ENCODE measurements at regions not wholly inside any gene's neighbourhood (a gene's known extent, or its start where the extent isn't known, plus 50 kb on each side); places are given as distances from the start of the nearest gene placed in this dataset.

GRCh38 chr5:142447887-142448286 is 123.1 kb upstream of the SPRY4 start:
- H3K9me1 ChIP-seq (replicated peaks; ENCODE audit: control insufficient read depth, extremely low read depth, insufficient read depth, low read length): no peaks in the 10 kb centered on the region
- H3K4me3 ChIP-seq (replicated peaks in 1 of 3; ENCODE audit: insufficient read depth in 1 of 3, low read depth in 1 of 3, low read length in 3 of 3): no peak overlapping the region
- dilution Hi-C loops (cut with MboI; ENCODE audit: extremely low pct_ligation_motif_present, low sequenced_read_pairs) (no loop called here), intact Hi-C loops (cut with micrococcal nuclease) (loop anchor here (5.0 kb wide), 1 partner anchor 99 kb away; no protein-coding TSS in a partner anchor)
- no peak overlapping the region for H3K4me2 ChIP-seq (ENCODE audit: insufficient read depth, low read length)
- no TSS peak for BruUV-seq (replicated peaks)
- H2AFZ ChIP-seq (ENCODE audit: low read depth, low read length): no peak overlapping the region
- POLR2A ChIA-PET: no interaction called here
- TF ChIP-seq, protein P1, sequence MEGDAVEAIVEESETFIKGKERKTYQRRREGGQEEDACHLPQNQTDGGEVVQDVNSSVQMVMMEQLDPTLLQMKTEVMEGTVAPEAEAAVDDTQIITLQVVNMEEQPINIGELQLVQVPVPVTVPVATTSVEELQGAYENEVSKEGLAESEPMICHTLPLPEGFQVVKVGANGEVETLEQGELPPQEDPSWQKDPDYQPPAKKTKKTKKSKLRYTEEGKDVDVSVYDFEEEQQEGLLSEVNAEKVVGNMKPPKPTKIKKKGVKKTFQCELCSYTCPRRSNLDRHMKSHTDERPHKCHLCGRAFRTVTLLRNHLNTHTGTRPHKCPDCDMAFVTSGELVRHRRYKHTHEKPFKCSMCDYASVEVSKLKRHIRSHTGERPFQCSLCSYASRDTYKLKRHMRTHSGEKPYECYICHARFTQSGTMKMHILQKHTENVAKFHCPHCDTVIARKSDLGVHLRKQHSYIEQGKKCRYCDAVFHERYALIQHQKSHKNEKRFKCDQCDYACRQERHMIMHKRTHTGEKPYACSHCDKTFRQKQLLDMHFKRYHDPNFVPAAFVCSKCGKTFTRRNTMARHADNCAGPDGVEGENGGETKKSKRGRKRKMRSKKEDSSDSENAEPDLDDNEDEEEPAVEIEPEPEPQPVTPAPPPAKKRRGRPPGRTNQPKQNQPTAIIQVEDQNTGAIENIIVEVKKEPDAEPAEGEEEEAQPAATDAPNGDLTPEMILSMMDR (IDR thresholded peaks at IDR 0.05; ENCODE audit: extremely low read depth in 1 of 2, insufficient read depth in 1 of 2, low read depth in 1 of 2, low read length in 2 of 2): no peak
- CTCF ChIA-PET: no interaction called here
- peaks cover 20% of the 10 kb centered on the region for H3K4me1 ChIP-seq (ENCODE audit: control insufficient read depth, extremely low read depth, insufficient read depth, low read length)
- H3K9me3 ChIP-seq (replicated peaks; ENCODE audit: control insufficient read depth, insufficient read depth, low read length): no peaks in the 10 kb centered on the region
- no peaks in the 10 kb centered on the region for H4K20me1 ChIP-seq (replicated peaks; ENCODE audit: control insufficient read depth, extremely low read depth, insufficient read depth, low read length)
- H3K27me3 ChIP-seq (ENCODE audit: control insufficient read depth in 2 of 2, insufficient read depth in 2 of 2, low read length in 2 of 2): no peaks in the 10 kb centered on the region
- no peak overlapping the region for H3K9ac ChIP-seq (replicated peaks; ENCODE audit: extremely low read depth, insufficient read depth, low read length)
- H3K36me3 ChIP-seq (ENCODE audit: control insufficient read depth in 2 of 2, extremely low read depth in 1 of 2, insufficient read depth in 2 of 2, low read length in 2 of 2): no peaks in the 10 kb centered on the region
- no peaks in the 10 kb centered on the region for H3K79me2 ChIP-seq (ENCODE audit: control insufficient read depth, insufficient read depth, low read length)
- DNase-seq (ENCODE audit: low read depth, low spot score) (no peak), FAIRE-seq (no peak)
- no peak overlapping the region for H3K27ac ChIP-seq (ENCODE audit: insufficient read depth, low read depth, low read length)

- Histone ChIP-seq H4K20me1 (replicated peaks; ENCODE audit: control insufficient read depth, extremely low read depth, insufficient read depth, low read length) (no peaks in the 10 kb centered on the region), H3K4me1 (ENCODE audit: control insufficient read depth, extremely low read depth, insufficient read depth, low read length) (peaks cover 20% of the 10 kb centered on the region), H3K9ac (replicated peaks; ENCODE audit: extremely low read depth, insufficient read depth, low read length) (peak overlapping the region; percentile 38), H3K4me2 (ENCODE audit: insufficient read depth, low read length) (peak overlapping the region; percentile 71), H3K79me2 (ENCODE audit: control insufficient read depth, insufficient read depth, low read length) (no peaks in the 10 kb centered on the region), H3K9me3 (replicated peaks; ENCODE audit: control insufficient read depth, insufficient read depth, low read length) (no peaks in the 10 kb centered on the region), H3K27me3 (ENCODE audit: control insufficient read depth in 2 of 2, insufficient read depth in 2 of 2, low read length in 2 of 2) (no peaks in the 10 kb centered on the region), H2AFZ (ENCODE audit: low read depth, low read length) (peak overlapping the region; percentile 63), H3K4me3 (replicated peaks in 1 of 3; ENCODE audit: insufficient read depth in 1 of 3, low read depth in 1 of 3, low read length in 3 of 3) (no peak overlapping the region), H3K9me1 (replicated peaks; ENCODE audit: control insufficient read depth, extremely low read depth, insufficient read depth, low read length) (no peaks in the 10 kb centered on the region), H3K36me3 (ENCODE audit: control insufficient read depth in 2 of 2, extremely low read depth in 1 of 2, insufficient read depth in 2 of 2, low read length in 2 of 2) (no peaks in the 10 kb centered on the region), H3K27ac (ENCODE audit: insufficient read depth, low read depth, low read length) (peak overlapping the region; percentile 88)
- dilution Hi-C loops (cut with MboI; ENCODE audit: extremely low pct_ligation_motif_present, low sequenced_read_pairs): no loop called here
- ChIA-PET CTCF (interaction anchor here (1.0 to 1.8 kb wide), 3 partner anchors 25 to 122 kb away, joined by 3 to 5 read pairs (median 4); partner anchors contain the start of gene SPRY4), POLR2A (no interaction called here)
- intact Hi-C loops (cut with micrococcal nuclease): loop anchor here (1.0 to 5.0 kb wide), 4 partner anchors 21 to 122 kb away; partner anchors contain the start of gene SPRY4
- FAIRE-seq (no peak), DNase-seq (ENCODE audit: low read depth, low spot score) (no peak)
- BruUV-seq (replicated peaks): no TSS peak
- TF ChIP-seq JUN (IDR thresholded peaks at IDR 0.05; ENCODE audit: borderline replicate concordance, insufficient read depth, insufficient read length, low read depth) (no peak), FOS (IDR thresholded peaks at IDR 0.05; ENCODE audit: borderline replicate concordance, insufficient read depth, low read length) (no peak), MAX (IDR thresholded peaks at IDR 0.05; ENCODE audit: insufficient read depth, insufficient read length) (no peak)
These were observed 122.1 kb upstream of the SPRY4 start for GRCh38 chr5:142446960-142447279.
